ENCODE measurements at regions not wholly inside any gene's neighbourhood (a gene's known extent, or its start where the extent isn't known, plus 50 kb on each side); places are given as distances from the start of the nearest gene placed in this dataset.
A peak's percentile ranks its signal among the peaks of the same experiment; 100 is the strongest.

GRCh38 chr3:127049393-127049792 lies 66.5 kb downstream of the PLXNA1 start:
- no peak for DNase-seq

- no peak for DNase-seq
Measured at GRCh38 chr3:127050733-127051132, 67.8 kb downstream of the PLXNA1 start.

- no peak for DNase-seq
Measured at GRCh38 chr3:127052121-127052561, 69.2 kb downstream of the PLXNA1 start.

- DNase-seq, result no peak
Measured at GRCh38 chr3:127053026-127053425, 70.1 kb downstream of the PLXNA1 start.

GRCh38 chr3:127053450-127053849 lies 70.5 kb downstream of the PLXNA1 start:
- DNase-seq, result no peak

GRCh38 chr3:127053979-127054378 lies 71.1 kb downstream of the PLXNA1 start:
- no peak for DNase-seq

GRCh38 chr3:127056281-127056680 lies 73.4 kb downstream of the PLXNA1 start:
- DNase-seq, result no peak

GRCh38 chr3:127056976-127057375 lies 74.1 kb downstream of the PLXNA1 start:
- DNase-seq, result no peak

- no peak for DNase-seq
Measured at GRCh38 chr3:127059072-127059471, 76.2 kb downstream of the PLXNA1 start.

- DNase-seq, result no peak
Measured at GRCh38 chr3:127061641-127062040, 78.7 kb downstream of the PLXNA1 start.

GRCh38 chr3:127062926-127063325 lies 80.0 kb downstream of the PLXNA1 start:
- DNase-seq, result no peak

- DNase-seq, result no peak
Measured at GRCh38 chr3:127063916-127064315, 81.0 kb downstream of the PLXNA1 start.

GRCh38 chr3:127064391-127065137 lies 81.6 kb downstream of the PLXNA1 start:
- peak; percentile 47 for DNase-seq

GRCh38 chr3:127065138-127065427 lies 82.2 kb downstream of the PLXNA1 start:
- DNase-seq, result no peak

GRCh38 chr3:127065561-127066290 lies 82.8 kb downstream of the PLXNA1 start:
- no peak for DNase-seq

GRCh38 chr3:127066635-127067034 lies 83.7 kb downstream of the PLXNA1 start:
- DNase-seq, result no peak

- no peak for DNase-seq
Measured at GRCh38 chr3:127067116-127067910, 84.4 kb downstream of the PLXNA1 start.

- no peak for DNase-seq
Measured at GRCh38 chr3:127068111-127068810, 85.3 kb downstream of the PLXNA1 start.

- no peak for DNase-seq
Measured at GRCh38 chr3:127068871-127069270, 86.0 kb downstream of the PLXNA1 start.

GRCh38 chr3:127069814-127070440 lies 87.0 kb downstream of the PLXNA1 start:
- DNase-seq, result no peak

- DNase-seq, result no peak
Measured at GRCh38 chr3:127070776-127071175, 87.9 kb downstream of the PLXNA1 start.

- DNase-seq, result no peak
Measured at GRCh38 chr3:127071597-127072001, 88.7 kb downstream of the PLXNA1 start.

Measured in suppressor macrophage treated with lipopolysaccharide for 4 hours (primary cell).